HG03378 (cell line): ENCODE measurements at regions not wholly inside any gene's neighbourhood (a gene's known extent, or its start where the extent isn't known, plus 50 kb on each side); places are given as distances from the start of the nearest gene placed in this dataset.
"Not testable (repeated sequence)": the region's sequence is repeated elsewhere in the genome, so short reads cannot be mapped to it uniquely, and the experiment has no call there.

Experiments used
- ATAC-seq: cut with Tn5 transposase; IDR thresholded peaks from one replicate; pipeline ENCODE4 v1.9.1; 2021; ENCODE audit warnings: mild to moderate bottlenecking, moderate library complexity; ENCODE audit not compliant: unreplicated experiment

DNA sequence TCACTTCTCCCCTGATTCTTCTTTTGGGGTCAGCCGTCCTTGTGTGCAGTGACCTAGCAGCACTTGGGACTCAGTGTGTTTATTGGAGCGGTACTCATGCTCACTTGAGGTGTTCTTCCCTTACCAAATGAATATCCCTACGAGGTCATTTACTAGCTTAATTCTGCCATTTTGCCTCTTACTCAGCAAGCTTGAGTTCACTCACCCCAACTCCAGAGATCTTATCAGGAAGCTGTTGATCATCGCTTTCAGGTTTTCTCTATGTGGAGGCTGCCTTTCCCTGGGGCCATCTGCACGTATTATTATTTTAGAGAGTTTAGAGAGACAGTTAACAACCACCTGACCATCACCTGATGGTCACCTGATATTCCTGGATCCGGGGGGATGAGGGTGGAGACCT, 1466.0 kb upstream of the GOT2 start:
- no peak for ATAC-seq

GRCh38 chr16:60199150-60199549, 1465.0 kb upstream of the GOT2 start:
- no peak for ATAC-seq

DNA sequence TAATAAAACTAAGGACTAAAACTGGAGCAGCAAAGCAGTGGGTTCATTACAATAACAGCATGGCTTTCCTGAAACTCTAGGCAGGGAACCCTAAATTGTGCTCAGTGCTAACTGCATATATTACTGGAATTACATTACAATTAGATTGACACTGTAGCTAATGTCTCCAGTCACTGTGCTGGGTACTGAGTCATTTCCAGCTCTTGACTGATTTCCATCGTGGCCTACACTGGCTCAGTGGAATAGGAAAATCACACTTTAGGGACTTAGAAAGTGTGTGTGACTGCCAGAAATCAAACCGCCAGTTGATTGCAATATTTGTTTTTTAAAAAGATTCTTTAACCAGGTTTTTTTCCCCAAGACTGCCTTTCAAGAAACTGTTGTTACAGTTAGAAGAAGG, 1447.4 kb upstream of the GOT2 start:
- ATAC-seq: no peak

DNA sequence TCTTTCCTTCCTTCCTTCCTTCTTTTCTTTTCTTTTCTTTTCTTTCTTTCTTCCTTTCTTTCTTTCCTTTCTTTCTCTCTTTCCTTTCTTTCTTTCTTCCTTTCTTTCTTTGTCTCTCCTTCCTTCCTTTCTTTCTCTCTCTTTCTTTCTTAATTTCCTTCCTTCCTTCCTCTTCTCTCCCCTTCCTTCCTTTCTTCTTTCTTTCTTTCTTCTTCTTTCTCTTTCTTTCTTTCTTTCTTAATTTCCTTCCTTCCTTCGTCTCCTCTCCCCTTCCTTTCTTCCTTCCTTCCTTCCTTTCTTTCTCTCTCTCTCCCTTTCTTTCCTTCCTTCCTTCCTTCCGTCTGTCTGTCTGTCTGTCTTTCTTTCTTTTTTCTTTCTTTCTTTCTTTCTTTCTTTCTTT, 1446.5 kb upstream of the GOT2 start:
- no peak for ATAC-seq

DNA sequence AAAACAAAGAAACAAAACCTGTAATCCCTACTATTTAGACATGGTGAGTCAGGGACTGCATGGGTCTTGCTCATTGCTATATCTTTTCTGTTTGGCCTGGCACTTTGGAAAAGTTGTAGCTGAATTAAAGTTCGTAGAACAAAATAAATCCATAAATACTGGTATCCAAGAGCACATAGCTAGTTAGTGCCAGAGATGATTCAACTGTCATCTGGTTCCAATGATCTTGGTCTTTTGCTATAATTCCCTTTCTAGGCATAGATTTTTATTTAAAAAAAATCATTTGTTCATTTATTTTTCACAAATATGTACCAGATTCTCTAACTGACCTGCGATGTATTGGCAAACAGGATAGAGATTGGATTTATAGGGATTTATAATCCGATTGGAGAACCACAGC, 1436.1 kb upstream of the GOT2 start:
- ATAC-seq: no peak

DNA sequence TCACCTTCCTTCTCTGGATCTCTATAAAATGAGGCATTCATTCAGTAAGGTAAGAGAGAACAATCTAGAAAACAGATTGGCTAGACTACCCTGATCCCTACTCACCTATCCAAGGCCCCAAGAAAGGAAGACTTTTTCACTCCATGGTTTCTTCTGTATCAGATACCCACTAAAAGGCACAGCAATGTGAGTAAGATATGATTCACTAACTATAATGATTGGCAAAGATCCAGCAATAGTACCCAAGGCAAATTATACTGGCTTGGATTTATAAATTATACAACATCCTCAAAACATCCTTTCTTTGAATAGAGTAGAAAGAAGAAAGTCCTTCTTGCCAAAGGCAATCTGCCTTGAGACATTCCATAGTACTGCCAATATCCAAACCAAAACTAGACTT, 1432.0 kb upstream of the GOT2 start:
- no peak for ATAC-seq

DNA sequence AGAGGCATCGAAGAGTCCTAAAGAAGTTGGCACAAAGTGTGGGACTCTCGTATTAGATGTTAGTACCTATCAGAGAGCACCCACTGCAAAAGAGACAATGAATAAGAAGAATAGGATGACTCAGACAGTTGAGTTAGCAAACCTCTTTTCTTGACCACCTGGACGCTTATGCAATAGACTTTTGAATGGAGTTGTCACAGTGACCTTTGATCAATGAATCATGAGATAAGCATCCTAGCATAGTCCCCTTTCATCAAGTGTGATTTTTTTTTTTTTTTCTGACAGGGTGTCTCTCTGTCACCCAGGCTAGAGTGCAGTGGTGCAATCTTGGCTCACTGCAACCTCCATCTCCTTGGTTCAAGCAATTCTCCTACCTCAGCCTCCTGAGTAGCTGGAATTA, 1417.9 kb upstream of the GOT2 start:
- ATAC-seq: no peak

- no peak for ATAC-seq
Measured at GRCh38 chr16:60150907-60151306, 1416.8 kb upstream of the GOT2 start.

- ATAC-seq: no peak
Measured at GRCh38 chr16:60143348-60143705, 1409.2 kb upstream of the GOT2 start.

- ATAC-seq: no peak
Measured at GRCh38 chr16:60142619-60143347, 1408.7 kb upstream of the GOT2 start.

GRCh38 chr16:60137891-60138290, 1403.8 kb upstream of the GOT2 start:
- no peak for ATAC-seq

GRCh38 chr16:60127196-60127595, 1393.1 kb upstream of the GOT2 start:
- no peak for ATAC-seq

- not testable (repeated sequence) for ATAC-seq
Measured at GRCh38 chr16:60126115-60126514, 1392.0 kb upstream of the GOT2 start.

DNA sequence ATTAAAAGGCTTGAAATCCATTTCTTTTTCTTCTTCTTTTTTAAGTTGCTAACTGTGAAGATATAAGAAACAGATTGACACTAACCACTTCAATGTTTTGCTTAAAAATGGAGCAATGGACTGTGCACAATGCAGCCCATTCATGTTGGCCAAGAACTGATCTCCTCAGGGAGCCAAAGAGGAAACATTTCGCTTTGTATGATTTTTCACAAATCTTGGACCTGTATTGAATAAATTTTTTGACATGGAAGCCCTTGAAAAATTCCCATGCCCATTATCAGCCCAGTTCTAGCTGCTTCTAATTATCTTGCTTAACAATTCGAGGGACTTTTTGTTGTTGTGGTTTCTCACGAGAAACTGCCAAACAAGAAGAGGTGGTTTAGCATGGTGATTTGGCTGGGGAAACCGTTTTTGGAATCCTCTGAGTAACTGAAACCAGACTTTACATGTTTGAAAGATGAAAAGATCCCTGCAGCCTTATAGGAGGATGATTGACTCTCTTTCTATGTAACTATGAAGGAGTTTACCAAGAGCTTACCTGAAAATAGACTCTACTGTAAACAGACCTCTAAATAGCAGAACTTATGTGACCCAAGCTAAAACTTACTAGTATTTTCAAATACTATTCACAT, 1389.4 kb upstream of the GOT2 start:
- ATAC-seq: no peak

GRCh38 chr16:60120586-60120985, 1386.5 kb upstream of the GOT2 start:
- no peak for ATAC-seq

DNA sequence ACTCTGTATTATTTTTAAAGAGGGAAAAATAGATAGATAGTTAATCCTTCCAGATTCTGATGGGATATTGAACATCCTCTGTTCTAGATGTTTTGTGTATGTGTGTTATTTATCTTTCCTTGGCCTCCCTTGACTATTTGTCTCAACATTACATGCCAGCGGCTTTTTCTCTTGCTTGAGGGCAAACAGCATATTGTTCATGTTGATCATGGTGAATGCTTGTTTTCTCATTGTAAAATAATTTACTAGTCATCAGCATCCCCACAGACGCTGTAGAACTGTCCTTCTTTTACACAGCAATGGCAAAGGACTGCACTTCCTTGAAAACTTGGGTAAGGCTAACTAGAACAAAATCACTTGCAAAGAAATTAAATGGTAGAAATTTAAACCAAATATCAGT, 1376.4 kb upstream of the GOT2 start:
- no peak for ATAC-seq

DNA sequence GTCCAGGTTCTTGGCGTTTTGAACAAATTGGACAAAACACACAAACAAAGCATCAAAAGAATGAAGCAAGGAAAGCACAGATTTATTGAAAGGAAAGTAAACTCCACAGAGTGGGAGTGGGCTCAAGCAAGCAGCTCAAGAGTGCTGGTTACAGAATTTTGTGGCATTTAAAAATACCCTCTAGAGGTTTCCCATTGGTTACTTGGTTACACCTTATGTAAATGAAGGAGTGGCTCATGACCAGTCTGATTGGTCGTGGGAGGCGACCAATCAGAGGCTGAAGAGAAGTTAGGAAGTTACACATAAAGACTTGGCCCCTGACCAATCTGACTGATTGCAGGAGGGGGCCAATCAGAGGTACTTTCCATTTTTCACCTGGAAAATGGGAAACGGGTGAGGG, 1373.8 kb upstream of the GOT2 start:
- no peak for ATAC-seq

GRCh38 chr16:60107437-60107836, 1373.3 kb upstream of the GOT2 start:
- ATAC-seq: no peak

DNA sequence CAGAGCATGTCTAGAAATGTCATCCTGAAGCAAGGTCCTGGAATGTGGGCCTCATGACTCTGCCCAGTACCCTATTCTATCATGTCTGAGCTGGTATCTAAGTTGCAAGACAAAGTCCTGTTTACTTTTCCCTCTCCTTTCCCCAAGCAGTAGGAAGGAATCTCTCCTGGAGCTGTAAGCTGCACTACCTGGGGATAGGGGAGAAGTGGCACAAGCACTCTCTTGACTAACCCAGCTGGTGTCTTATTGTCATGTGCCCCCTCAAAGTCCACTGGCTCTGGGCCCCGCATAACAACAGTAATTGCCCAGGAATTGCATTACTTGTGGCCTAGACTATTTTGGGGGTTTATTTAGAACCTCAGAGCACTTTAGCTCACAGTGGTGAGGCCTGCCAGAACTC, 1366.3 kb upstream of the GOT2 start:
- no peak for ATAC-seq

GRCh38 chr16:60091529-60091928, 1357.4 kb upstream of the GOT2 start:
- ATAC-seq: no peak

DNA sequence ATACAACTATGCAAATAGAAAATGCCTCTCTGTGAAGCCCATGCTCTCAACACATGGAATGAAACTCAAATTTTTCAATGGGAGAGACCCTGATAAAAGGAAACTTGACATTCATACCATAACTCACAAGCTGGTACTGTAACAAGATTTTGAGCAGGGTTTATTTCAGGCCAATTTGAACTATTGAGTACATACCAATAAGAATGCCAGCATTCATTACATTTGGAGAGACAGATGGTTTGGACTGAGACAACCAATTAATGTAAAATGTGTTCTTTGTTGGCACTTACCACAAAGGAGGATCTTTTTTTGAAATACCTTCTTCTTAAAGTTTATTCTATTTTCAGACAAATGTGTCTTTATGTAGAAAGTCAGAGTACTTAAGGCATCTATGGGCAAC, 1357.0 kb upstream of the GOT2 start:
- ATAC-seq: no peak

DNA sequence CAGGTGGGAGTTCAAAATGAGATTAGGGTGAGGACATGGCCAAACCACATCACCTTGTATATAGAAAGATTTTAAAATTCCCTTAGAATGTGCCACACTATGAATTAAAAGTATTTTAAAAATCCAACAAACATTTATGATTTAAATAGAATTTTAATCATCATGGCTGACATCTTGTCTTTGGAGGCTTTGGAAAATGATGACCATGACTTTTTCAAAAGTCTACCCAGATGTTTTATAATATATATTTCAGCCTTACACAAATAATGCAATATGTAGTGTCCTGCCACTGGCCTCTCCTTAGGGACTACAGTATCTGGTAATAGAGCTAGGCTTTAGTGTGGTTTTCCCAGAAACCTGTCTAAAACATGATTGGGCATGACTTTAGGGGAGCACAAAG, 1353.4 kb upstream of the GOT2 start:
- ATAC-seq: no peak

GRCh38 chr16:60078819-60079218, 1344.7 kb upstream of the GOT2 start:
- not testable (repeated sequence) for ATAC-seq
